HG03457 (cell line): ENCODE measurements at regions not wholly inside any gene's neighbourhood (a gene's known extent, or its start where the extent isn't known, plus 50 kb on each side); places are given as distances from the start of the nearest gene placed in this dataset.

Source experiments
- ATAC-seq: cut with Tn5 transposase; IDR thresholded peaks from one replicate; pipeline ENCODE4 v1.9.1; 2021; ENCODE audit warnings: moderate number of reproducible peaks; ENCODE audit not compliant: unreplicated experiment

- ATAC-seq = no peak
These were observed 410.0 kb upstream of the SULF2 start for GRCh38 chr20:48195121-48195870.

DNA sequence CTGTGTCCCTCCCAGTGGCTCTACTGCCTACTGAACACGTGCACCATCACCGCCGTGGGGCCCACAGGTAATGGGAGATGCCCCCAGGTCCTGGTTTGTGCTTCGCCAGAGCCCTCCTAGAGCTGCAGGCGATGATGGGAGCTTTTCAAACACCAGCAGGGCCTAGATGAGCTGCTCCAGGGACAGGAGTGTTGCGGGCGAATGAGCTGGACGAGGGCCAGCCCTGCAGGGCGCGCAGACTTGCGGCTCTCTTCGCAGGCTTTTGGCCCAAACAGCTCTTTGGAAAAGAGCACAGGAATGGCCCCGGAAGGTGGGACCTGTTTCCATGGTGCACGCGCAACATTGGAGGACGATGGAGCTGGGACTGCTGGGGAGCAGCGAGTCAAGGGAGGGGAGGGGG, 409.3 kb upstream of the SULF2 start:
- no peak for ATAC-seq

GRCh38 chr20:48193627-48194425, 408.5 kb upstream of the SULF2 start:
- ATAC-seq = no peak

DNA sequence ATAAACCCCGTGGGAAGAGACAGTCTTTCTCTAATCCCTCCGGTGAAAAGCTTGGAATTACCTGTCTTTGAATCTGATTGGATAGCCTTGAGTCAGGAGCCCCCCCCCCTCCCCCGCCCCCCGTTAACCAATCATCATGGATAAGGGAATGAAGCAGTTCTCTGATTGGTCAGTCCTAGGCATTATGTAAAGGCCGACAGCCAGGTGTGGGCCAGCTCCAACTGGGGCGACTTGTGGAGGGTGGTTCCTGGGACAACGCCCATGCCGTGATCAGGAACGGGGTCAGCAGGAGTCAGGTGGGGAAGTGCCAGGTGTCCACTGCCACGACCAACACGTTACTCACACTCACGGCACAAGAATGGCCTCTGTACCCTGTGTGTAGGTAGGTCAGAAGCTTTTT, 406.8 kb upstream of the SULF2 start:
- no peak for ATAC-seq

DNA sequence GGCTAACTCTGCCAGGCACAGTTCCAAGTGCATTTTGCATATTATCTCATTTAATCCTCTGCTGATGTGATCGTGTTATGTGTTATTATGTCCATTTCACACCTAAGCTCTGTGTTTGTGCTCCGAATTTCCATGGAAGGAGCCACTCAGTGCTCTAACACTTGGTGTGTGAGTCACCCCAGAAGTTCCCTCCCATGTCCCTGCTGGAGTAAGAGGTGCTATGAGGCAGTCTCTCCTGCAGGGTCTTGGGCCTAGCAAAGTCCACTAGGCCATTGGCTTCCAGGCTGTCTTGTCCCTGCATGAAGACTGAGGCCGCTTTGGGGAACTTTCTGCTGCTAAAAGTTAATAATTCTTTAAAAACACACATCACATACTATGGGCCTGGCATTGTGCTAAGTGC, 405.9 kb upstream of the SULF2 start:
- no peak for ATAC-seq

DNA sequence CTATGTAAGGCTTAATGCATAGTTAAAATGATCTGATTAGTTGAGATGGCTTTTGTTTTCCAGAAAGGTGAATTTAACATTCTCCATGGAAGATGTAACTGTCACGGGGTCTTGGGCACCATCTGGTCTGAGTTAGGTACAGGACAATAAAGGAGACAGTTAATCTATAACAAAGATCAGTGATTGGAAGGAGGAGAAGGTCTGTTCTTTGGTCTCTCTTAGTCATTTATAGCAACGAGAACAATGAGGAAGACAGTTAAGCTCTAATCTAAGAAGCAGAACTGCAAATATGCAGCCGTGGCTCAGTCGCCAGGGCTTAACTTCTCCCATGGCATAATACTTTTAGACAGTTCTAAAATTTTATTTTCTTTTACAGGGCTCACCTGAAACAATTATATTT, 405.5 kb upstream of the SULF2 start:
- ATAC-seq = no peak

GRCh38 chr20:48189181-48189580, 403.9 kb upstream of the SULF2 start:
- no peak for ATAC-seq

DNA sequence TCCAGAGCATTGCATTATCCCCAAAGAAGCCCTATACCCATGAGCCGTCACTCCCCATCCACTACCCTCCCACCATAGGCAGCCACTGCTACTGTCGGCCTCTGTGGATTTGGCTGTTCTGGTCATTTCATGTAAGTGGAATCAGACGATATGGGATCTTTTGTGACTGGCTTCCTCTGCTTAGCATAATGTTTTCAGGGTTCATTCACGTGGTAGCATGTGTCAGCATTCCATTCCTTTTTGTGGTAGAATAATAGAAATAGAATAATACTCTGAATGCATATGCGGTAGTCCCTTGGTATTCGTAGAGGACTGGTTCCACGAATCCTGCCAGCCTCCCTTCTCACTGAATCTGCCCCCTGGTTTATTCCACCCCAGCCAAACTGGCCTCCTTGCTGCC, 402.6 kb upstream of the SULF2 start:
- ATAC-seq = no peak

DNA sequence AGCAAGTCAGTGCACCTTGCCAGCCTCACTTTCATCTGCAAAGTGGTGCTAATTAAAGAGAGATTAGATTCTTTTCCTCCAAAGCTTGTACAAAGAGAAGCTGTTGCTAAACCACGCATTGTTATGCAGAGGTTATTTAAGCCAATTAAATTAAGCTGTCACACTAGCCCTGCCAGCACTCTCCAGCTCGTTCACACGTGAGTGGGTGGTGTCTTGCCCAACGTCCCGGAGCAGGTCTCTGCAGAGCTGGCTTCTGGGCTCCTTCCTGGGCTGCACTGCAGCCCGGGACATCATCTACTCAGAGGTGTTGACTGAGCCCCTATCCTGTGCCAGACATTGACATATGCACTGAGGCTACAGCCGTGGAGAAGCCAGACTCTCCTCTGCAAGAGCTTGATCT, 401.6 kb upstream of the SULF2 start:
- no peak for ATAC-seq

DNA sequence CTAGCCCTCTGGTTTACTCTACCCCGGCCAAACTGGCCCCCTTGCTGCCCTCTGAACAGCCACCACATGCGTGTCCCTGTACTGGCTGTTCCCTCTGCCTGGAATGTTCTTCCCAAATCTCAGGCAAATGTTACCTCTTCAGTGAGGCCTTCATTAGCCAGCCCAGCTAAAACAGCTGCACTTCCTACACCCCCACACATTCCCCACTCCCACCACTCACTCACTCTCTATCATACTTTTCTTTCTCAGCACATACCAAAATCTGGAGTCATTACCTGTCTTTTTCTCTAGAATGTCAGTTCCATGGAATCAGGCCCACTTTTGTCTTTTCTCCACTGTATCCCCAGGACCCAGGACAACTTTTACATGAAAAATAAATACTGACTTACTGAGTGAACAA, 401.2 kb upstream of the SULF2 start:
- no peak for ATAC-seq

DNA sequence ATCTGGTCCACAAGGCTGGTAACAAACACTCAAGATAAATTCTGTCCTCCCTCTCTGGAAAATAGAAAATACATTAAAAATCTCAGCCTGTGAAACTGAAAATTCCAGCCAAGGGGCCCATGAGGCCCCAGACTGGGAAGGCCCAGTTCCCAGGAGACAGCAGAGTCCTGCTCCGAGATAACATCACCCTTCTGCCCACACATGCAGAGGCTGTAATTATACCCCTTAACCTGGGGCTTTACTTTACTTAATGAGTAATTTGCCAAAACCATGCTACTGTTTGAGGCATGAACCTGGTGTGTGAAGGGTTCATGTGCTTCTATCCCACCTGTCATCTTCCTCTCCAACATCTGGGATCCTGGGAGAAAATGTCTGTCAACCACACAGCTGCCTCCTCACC, 398.9 kb upstream of the SULF2 start:
- no peak for ATAC-seq

GRCh38 chr20:48181261-48181935, 396.1 kb upstream of the SULF2 start:
- ATAC-seq = no peak

DNA sequence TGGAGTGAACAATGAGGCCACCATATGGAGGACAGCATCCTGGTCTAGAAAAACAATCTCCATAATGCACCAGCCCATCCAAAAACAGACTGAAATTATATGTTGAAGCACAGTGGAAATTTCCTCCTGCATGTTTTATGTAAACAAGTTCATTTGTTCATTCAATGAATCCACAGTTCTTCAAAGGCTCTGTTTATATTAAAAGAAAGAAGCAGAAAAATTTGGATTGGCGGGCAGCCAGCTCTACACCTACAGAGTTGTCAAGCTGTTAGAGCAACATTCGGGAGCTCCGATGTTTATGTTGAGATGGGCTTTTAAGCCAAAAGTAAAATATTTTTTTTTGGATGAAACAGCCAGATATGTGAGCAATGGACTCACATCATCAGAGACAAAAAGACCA, 395.3 kb upstream of the SULF2 start:
- ATAC-seq = no peak

- no peak for ATAC-seq
These were observed 394.7 kb upstream of the SULF2 start for GRCh38 chr20:48180024-48180423.

DNA sequence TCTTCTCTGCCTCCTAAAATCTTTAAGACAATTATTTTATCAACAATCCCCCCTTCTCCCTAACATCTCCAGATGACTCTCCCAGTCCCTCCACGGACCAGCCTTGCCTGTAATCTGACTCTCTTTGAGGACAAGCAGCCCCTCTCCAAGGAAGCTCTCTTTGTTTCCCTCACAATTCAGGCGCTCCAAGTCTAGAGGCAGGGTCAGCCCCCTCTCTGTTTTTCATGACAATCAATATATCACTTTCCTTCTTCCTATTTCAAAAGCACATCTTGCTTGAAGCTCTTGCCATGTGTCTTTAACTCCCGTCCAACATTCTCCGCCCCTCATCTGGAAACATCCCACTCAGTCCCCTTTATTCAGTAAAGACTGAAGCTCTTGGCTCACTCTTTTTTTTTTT, 393.4 kb upstream of the SULF2 start:
- no peak for ATAC-seq

DNA sequence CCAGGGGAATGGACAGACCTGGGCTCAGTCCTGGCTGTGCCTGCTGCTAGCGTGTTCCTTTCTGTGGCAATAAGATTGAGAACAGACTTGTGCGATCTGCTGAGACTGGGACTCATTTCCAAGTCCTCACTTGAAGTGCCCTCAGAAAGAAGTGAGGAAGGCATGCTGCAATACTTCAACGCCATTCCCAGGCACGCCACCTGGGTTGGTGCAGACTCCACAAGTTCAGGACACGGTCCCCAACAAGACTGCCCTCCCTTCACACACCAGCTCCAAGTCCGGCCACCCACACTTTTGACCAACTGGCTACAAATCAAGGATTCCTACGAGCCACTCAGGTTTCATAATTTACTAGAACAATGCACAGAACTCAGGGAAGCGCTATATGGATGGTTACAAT, 391.8 kb upstream of the SULF2 start:
- ATAC-seq = no peak

- no peak for ATAC-seq
These were observed 390.9 kb upstream of the SULF2 start for GRCh38 chr20:48176139-48176538.

GRCh38 chr20:48175261-48175660, 390.0 kb upstream of the SULF2 start:
- no peak for ATAC-seq

- no peak for ATAC-seq
These were observed 387.0 kb upstream of the SULF2 start for GRCh38 chr20:48172357-48172702.

DNA sequence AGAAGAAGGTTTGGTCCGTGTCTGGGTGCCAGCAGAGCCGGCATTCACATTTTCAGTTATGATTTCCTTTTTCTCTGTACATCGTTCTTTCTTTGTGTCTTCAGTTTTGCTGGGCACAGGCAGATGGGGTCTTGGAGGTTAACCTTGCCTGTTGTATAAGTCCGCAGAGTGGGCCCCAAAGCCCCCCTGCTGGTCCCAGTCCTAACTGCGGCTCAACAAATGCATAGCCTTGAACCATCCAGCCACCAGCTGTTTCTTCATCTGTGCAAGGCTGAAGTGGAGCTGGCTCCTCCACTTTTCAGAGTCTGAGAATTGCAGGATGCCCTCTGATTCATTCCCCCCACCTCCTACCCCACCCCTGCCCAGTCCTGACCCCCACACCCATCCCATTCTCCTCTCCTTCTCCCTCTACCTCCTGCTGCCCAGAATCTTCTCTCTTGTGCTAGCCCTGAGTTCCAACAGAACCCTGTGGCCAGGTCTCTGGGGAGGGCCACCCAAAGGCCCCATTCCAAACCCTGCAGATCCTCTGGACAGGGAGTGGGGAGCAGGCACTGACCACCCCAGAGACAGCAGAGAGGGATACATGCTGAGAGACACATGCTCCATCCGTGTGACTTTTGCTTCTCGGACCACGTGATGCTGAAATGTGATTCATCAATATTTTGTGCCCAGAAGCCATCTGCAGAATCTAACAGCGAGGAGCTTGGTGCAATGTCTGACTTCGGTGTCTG, 386.5 kb upstream of the SULF2 start:
- ATAC-seq = no peak

GRCh38 chr20:48171071-48171470, 385.8 kb upstream of the SULF2 start:
- ATAC-seq = no peak
